H9 (cell line): ENCODE measurements at regions not wholly inside any gene's neighbourhood (a gene's known extent, or its start where the extent isn't known, plus 50 kb on each side); places are given as distances from the start of the nearest gene placed in this dataset.

Experiments
- DNase-seq: peaks from one replicate; pipeline ENCODE4 v3.0.0-alpha.2; 2017
- H2AFZ ChIP-seq: one replicate; pipeline ENCODE4 v1.6.1; 2013; ENCODE audit warnings: mild to moderate bottlenecking, low read length, control low read depth, moderate library complexity
- H2AK5ac ChIP-seq: 2 replicates; pipeline ENCODE4 v1.6.1; 2013; ENCODE audit warnings: low read length, control low read depth, mixed read lengths; ENCODE audit not compliant: insufficient read length
- H2BK120ac ChIP-seq: one replicate; pipeline ENCODE4 v1.6.1; 2013; ENCODE audit warnings: low read depth, mild to moderate bottlenecking, low read length, control low read depth, inconsistent platforms; ENCODE audit not compliant: poor library complexity, severe bottlenecking
- H2BK12ac ChIP-seq: 2 replicates; pipeline ENCODE4 v1.6.1; 2013; ENCODE audit warnings: low read length, control low read depth, mixed read lengths, low read depth; ENCODE audit not compliant: insufficient read length
- H2BK15ac ChIP-seq: 2 replicates; pipeline ENCODE4 v1.6.1; 2013; ENCODE audit warnings: low read depth, low read length, control low read depth
- H2BK20ac ChIP-seq: one replicate; pipeline ENCODE4 v1.6.1; 2013; ENCODE audit warnings: low read depth, mild to moderate bottlenecking, low read length, control low read depth, inconsistent platforms; ENCODE audit not compliant: poor library complexity, severe bottlenecking
- H2BK5ac ChIP-seq: 2 replicates; pipeline ENCODE4 v1.6.1; 2013; ENCODE audit warnings: low read length, control low read depth, mixed read lengths; ENCODE audit not compliant: insufficient read length
- H3K14ac ChIP-seq: 2 replicates; pipeline ENCODE4 v1.6.1; 2013; ENCODE audit warnings: low read length, control low read depth; ENCODE audit not compliant: insufficient read depth
- H3K18ac ChIP-seq: 2 replicates; pipeline ENCODE4 v1.6.1; 2013; ENCODE audit warnings: low read depth, mild to moderate bottlenecking, mixed read lengths, low read length, control low read depth; ENCODE audit not compliant: insufficient read length
- H3K23ac ChIP-seq: 2 replicates; pipeline ENCODE4 v1.6.1; 2013; ENCODE audit warnings: low read length, control low read depth, mixed read lengths, low read depth; ENCODE audit not compliant: insufficient read length
- H3K23me2 ChIP-seq: 2 replicates; pipeline ENCODE4 v1.6.1; 2013; ENCODE audit warnings: low read depth, mild to moderate bottlenecking, mixed read lengths, low read length, control low read depth; ENCODE audit not compliant: insufficient read length, poor library complexity, severe bottlenecking
- H3K27ac ChIP-seq: 2 replicates; pipeline ENCODE4 v1.5.1; 2013; ENCODE audit warnings: low read length, control low read depth, mixed read lengths, low read depth; ENCODE audit not compliant: insufficient read length
- H3K27me3 ChIP-seq: 2 replicates; pipeline ENCODE4 v1.6.1; 2013; ENCODE audit warnings: low read length, control low read depth, inconsistent platforms; ENCODE audit not compliant: insufficient read depth
- H3K4ac ChIP-seq: 2 replicates; pipeline ENCODE4 v1.6.1; 2013; ENCODE audit warnings: low read depth, mild to moderate bottlenecking, control low read depth, inconsistent platforms, low read length, moderate library complexity
- H3K4me1 ChIP-seq: 2 replicates; pipeline ENCODE4 v1.6.1; 2013; ENCODE audit warnings: low read length, control low read depth, inconsistent platforms; ENCODE audit not compliant: insufficient read depth
- H3K4me2 ChIP-seq: 2 replicates; pipeline ENCODE4 v1.6.1; 2013; ENCODE audit warnings: low read length, control low read depth, mixed read lengths; ENCODE audit not compliant: insufficient read length, insufficient read depth
- H3K56ac ChIP-seq: 2 replicates; pipeline ENCODE4 v1.6.1; 2013; ENCODE audit warnings: low read depth, mild to moderate bottlenecking, mixed read lengths, low read length, control low read depth; ENCODE audit not compliant: insufficient read length
- H3K79me1 ChIP-seq: 2 replicates; pipeline ENCODE4 v1.6.1; 2013; ENCODE audit warnings: low read depth, mild to moderate bottlenecking, moderate library complexity, low read length, control low read depth, inconsistent platforms; ENCODE audit not compliant: insufficient read depth, poor library complexity, severe bottlenecking
- H3K79me2 ChIP-seq: 2 replicates; pipeline ENCODE4 v1.6.1; 2013; ENCODE audit warnings: low read length, control low read depth, inconsistent platforms; ENCODE audit not compliant: insufficient read depth
- H3K9ac ChIP-seq: 2 replicates; pipeline ENCODE4 v1.6.1; 2013; ENCODE audit warnings: low read length, control low read depth, mixed read lengths; ENCODE audit not compliant: insufficient read length; ENCODE audit errors: extremely low read depth
- H3K9me3 ChIP-seq: one replicate; pipeline ENCODE4 v1.6.1; 2013; ENCODE audit warnings: low read depth, low read length, inconsistent platforms; ENCODE audit not compliant: control insufficient read depth
- H3T11ph ChIP-seq: one replicate; pipeline ENCODE4 v1.6.1; 2013; ENCODE audit warnings: mild to moderate bottlenecking, low read length, control low read depth, inconsistent platforms
- H4K20me1 ChIP-seq: one replicate; pipeline ENCODE4 v1.6.1; 2013; ENCODE audit not compliant: control insufficient read depth, insufficient read length, insufficient read depth
- H4K5ac ChIP-seq: 2 replicates; pipeline ENCODE4 v1.6.1; 2013; ENCODE audit warnings: low read depth, mild to moderate bottlenecking, mixed read lengths, low read length, control low read depth; ENCODE audit not compliant: insufficient read length
- H4K8ac ChIP-seq: replicated peaks from 2 replicates; pipeline ENCODE4 v1.6.1; 2013; ENCODE audit warnings: low read length, control low read depth, mixed read lengths, low read depth; ENCODE audit not compliant: insufficient read length
- H4K91ac ChIP-seq: 2 replicates; pipeline ENCODE4 v1.6.1; 2013; ENCODE audit warnings: low read depth, mild to moderate bottlenecking, moderate library complexity, mixed read lengths, low read length, control low read depth; ENCODE audit not compliant: insufficient read length
- H3K27ac Mint-ChIP-seq, 3 experiments: 2 replicates in 2 of 3; 3 replicates in 1 of 3; pipeline ENCODE4 v1.8.0; 2020 to 2021; ENCODE audit warnings: mixed read lengths in 3 of 3, mild to moderate bottlenecking in 1 of 3, moderate library complexity in 1 of 3
- H3K27me3 Mint-ChIP-seq: 2 replicates; pipeline ENCODE4 v1.8.0; 2021; ENCODE audit warnings: low read depth, mild to moderate bottlenecking, moderate library complexity, mixed read lengths
- H3K36me3 Mint-ChIP-seq, 3 experiments: 2 replicates in 2 of 3; 3 replicates in 1 of 3; pipeline ENCODE4 v1.8.0; 2020 to 2021; ENCODE audit warnings: low read depth in 3 of 3, mixed read lengths in 3 of 3; ENCODE audit not compliant: insufficient read depth in 1 of 3
- H3K4me1 Mint-ChIP-seq, 2 experiments: 2 replicates each; pipeline ENCODE4 v1.8.0; 2020; ENCODE audit warnings: mixed read lengths in 2 of 2
- H3K4me3 Mint-ChIP-seq, 2 experiments: 2 replicates in 1 of 2; 3 replicates in 1 of 2; pipeline ENCODE4 v1.8.0; 2020 to 2021; ENCODE audit warnings: mild to moderate bottlenecking in 2 of 2, mixed read lengths in 2 of 2, moderate library complexity in 1 of 2
- H3K9me3 Mint-ChIP-seq, 2 experiments: 2 replicates in 1 of 2; 3 replicates in 1 of 2; pipeline ENCODE4 v1.8.0; 2020; ENCODE audit warnings: mild to moderate bottlenecking in 2 of 2, mixed read lengths in 2 of 2, moderate library complexity in 1 of 2
- CTCF ChIP-seq: fragments of 200-600 bp; sonication (generic); conservative IDR thresholded peaks from 3 replicates; pipeline ENCODE4 v1.8.0; 2021; ENCODE audit warnings: antibody characterized with exemption, mild to moderate bottlenecking
- WGBS: extraction: QIAGEN DNeasy Blood & Tissue Kit; methylation state at CpG from one replicate; pipeline ENCODE4 v1.1.7; 2013; ENCODE audit warnings: missing lambda C conversion rate, low lambda C conversion rate, mixed read lengths; ENCODE audit not compliant: insufficient read length; ENCODE audit errors: extremely low coverage; 5-methylcytosine and 5-hydroxymethylcytosine counted together

- no peaks in the 10 kb centered on the region for H3K27me3 Mint-ChIP-seq
- no peak for TF ChIP-seq CTCF
- no peak overlapping the region for H3K23ac ChIP-seq
- H4K91ac ChIP-seq = no peak overlapping the region
- H2BK15ac ChIP-seq = no peak overlapping the region
- H3T11ph ChIP-seq = no peak overlapping the region
- peaks cover 0 to 9% (median 5%) of the 10 kb centered on the region in 3 experiments; a peak in 3 of 7 replicates for H3K36me3 Mint-ChIP-seq
- H2AK5ac ChIP-seq = no peak overlapping the region
- H3K9ac ChIP-seq = no peak overlapping the region
- peaks cover 2 to 7% of the 10 kb centered on the region in 2 experiments; a peak in 3 of 5 replicates for H3K9me3 Mint-ChIP-seq
- peak overlapping the region in 2 of 3 experiments; percentile 14 to 85; a peak in 2 of 7 replicates for H3K27ac Mint-ChIP-seq
- no peak overlapping the region for H3K4ac ChIP-seq
- no peak overlapping the region for H4K8ac ChIP-seq
- H3K4me1 ChIP-seq = no peaks in the 10 kb centered on the region
- H2AFZ ChIP-seq = no peak overlapping the region
- no peaks in the 10 kb centered on the region for H4K20me1 ChIP-seq
- no peaks in the 10 kb centered on the region for H3K79me1 ChIP-seq
- no peak overlapping the region for H2BK5ac ChIP-seq
- no peak overlapping the region for H4K5ac ChIP-seq
- no peak overlapping the region for H2BK120ac ChIP-seq
- H3K4me3 Mint-ChIP-seq = no peak overlapping the region
- no peak overlapping the region for H2BK12ac ChIP-seq
- no peak overlapping the region for H3K18ac ChIP-seq
- no peaks in the 10 kb centered on the region for H3K9me3 ChIP-seq
- H3K56ac ChIP-seq = no peak overlapping the region
- H3K4me1 Mint-ChIP-seq = peaks cover 27 to 30% of the 10 kb centered on the region in 2 experiments
- DNase-seq = no peak
- no peak overlapping the region for H2BK20ac ChIP-seq
- WGBS = no CpG with 5 or more reads among the region's 4 CpGs
- no peaks in the 10 kb centered on the region for H3K27me3 ChIP-seq
- H3K23me2 ChIP-seq = no peaks in the 10 kb centered on the region
- H3K79me2 ChIP-seq = no peaks in the 10 kb centered on the region
- H3K27ac ChIP-seq = no peak overlapping the region
- H3K14ac ChIP-seq = no peak overlapping the region
- no peak overlapping the region for H3K4me2 ChIP-seq
These were observed 229.9 kb upstream of the DTNA start for GRCh38 chr18:34480162-34480700.
